Astrocyte of the cerebellum (primary cell): ENCODE measurements at regions not wholly inside any gene's neighbourhood (a gene's known extent, or its start where the extent isn't known, plus 50 kb on each side); places are given as distances from the start of the nearest gene placed in this dataset.

Source experiments
- DNase-seq: peaks from one replicate; pipeline ENCODE4 v3.0.0-alpha.2; 2011; ENCODE audit warnings: low read depth
- H3K4me3 ChIP-seq: 2 replicates; pipeline ENCODE4 v1.5.1; 2011; ENCODE audit warnings: mild to moderate bottlenecking, low read depth, low read length, moderate library complexity
- in situ Hi-C: cut with HindIII; loops from 2 replicates; pipeline ENCODE4 v1.10.0; 2017; ENCODE audit warnings: low sequenced_read_pairs
- TF ChIP-seq, protein P1 (sequence below): IDR thresholded peaks from 2 replicates; pipeline ENCODE4 v1.5.1; 2012; ENCODE audit warnings: low read length, low read depth, moderate library complexity, mild to moderate bottlenecking; ENCODE audit errors: missing control alignments

DNA sequence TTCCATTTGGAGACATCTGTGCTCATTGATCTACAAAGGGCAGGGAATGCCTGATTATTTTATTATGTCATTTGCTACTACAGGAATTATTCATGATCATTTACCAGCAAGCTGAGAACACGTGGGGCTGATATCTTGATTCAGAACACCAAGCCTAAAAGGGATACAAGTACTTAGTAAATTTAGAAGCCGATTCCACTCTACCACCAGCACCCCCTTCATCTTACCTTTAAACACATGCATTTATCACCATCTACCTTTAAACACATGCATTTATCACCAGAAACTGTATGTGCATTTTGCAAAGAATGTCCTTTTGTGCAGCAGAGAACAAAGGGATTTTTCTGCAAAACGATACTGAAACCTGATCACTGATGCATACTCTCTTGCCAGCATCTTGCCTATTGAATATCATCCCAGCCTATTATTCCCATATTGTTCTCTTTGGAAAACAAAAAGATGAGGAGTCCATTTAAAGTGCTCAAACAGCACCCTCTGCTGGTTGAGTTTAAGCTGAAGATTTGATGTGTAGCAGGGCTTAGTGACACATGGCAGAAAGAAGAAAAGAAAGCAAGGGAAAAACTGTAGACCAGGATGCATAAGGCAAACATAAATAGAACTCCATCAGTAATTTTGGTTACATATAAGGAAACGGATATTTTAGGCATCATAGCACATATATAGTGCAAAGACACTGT lies 132.6 kb upstream of the PLEKHG7 start:
- in situ Hi-C loops: no loop called here
- no peak overlapping the region for H3K4me3 ChIP-seq
- DNase-seq: peak; percentile 85

DNA sequence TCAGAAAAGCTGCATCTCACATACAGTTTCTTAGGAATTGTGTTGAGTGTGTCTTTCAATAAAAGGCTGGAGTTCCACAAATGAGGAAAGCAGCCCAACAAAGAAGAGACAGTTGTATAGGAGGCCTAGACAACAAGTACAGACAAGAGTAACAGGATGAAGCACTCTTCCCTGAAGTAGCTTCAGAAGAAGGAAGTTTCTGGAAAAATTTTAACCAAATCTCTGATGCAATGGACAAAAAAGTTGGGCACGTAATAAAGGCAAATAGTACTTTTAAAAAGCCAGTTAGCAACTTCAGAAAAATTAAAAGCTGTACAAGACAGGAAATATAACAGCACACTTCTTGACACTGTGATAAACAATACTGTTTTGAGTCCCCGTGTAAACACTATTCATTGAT lies 134.1 kb upstream of the PLEKHG7 start:
- TF ChIP-seq, protein P1, sequence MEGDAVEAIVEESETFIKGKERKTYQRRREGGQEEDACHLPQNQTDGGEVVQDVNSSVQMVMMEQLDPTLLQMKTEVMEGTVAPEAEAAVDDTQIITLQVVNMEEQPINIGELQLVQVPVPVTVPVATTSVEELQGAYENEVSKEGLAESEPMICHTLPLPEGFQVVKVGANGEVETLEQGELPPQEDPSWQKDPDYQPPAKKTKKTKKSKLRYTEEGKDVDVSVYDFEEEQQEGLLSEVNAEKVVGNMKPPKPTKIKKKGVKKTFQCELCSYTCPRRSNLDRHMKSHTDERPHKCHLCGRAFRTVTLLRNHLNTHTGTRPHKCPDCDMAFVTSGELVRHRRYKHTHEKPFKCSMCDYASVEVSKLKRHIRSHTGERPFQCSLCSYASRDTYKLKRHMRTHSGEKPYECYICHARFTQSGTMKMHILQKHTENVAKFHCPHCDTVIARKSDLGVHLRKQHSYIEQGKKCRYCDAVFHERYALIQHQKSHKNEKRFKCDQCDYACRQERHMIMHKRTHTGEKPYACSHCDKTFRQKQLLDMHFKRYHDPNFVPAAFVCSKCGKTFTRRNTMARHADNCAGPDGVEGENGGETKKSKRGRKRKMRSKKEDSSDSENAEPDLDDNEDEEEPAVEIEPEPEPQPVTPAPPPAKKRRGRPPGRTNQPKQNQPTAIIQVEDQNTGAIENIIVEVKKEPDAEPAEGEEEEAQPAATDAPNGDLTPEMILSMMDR: no peak
- in situ Hi-C loops: loop anchor here (5.0 kb wide), 1 partner anchor 1186 kb away; no protein-coding TSS in a partner anchor
- DNase-seq: no peak
- H3K4me3 ChIP-seq: no peak overlapping the region

More for the DNA sequence above, 132.6 kb upstream of the PLEKHG7 start:
- TF ChIP-seq, protein P1: peak; percentile 65

DNA sequence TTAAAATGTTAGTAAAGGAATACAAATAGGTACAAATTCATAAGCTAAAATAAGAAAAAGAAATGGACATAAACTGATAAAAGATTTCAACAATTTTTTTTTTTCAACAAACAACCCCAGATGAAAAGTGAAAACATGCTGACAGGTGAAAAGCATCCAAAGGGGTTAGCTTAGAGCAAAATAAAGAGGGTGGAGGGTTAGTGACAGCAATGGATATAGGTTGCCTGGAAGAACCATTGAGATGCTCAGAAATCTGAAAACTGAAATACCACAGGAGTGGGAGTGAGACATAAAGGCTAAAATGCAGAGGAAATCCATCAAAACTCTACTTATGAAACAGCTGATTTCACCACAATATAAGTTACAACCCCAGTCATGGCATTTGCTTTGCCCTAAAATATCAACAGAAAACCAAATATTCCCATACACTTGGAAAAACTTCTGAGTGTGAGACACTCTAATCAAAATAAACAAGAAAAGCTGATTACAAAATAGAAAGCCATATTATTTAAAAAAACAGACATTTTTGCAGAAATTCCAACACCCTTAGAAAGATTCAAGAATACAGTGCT lies 136.3 kb upstream of the PLEKHG7 start:
- in situ Hi-C loops: loop anchor here (5.0 kb wide), 1 partner anchor 1184 kb away; no protein-coding TSS in a partner anchor
- TF ChIP-seq, protein P1: no peak
- no peak overlapping the region for H3K4me3 ChIP-seq
- DNase-seq: no peak

DNA sequence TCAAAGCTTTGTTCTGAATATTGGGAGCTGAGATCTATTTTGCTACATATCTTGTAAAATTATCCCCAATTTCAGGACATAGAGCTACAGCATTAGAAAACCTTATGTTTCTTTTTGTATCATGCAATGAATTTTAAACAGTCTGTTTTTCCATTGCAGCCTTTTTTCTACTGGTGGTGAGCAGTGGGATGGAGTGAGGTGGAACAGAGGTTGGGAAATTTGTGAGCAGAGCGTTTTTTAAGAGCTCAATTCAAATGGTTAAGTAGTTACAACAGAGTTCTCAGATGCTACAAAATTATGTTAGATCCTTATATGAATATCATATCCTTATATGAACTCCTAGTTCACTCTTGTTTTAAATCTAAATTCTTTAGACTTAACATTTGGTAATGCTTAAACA lies 139.0 kb upstream of the PLEKHG7 start:
- no peak for DNase-seq
- TF ChIP-seq, protein P1: no peak
- in situ Hi-C loops: no loop called here
- no peak overlapping the region for H3K4me3 ChIP-seq

DNA sequence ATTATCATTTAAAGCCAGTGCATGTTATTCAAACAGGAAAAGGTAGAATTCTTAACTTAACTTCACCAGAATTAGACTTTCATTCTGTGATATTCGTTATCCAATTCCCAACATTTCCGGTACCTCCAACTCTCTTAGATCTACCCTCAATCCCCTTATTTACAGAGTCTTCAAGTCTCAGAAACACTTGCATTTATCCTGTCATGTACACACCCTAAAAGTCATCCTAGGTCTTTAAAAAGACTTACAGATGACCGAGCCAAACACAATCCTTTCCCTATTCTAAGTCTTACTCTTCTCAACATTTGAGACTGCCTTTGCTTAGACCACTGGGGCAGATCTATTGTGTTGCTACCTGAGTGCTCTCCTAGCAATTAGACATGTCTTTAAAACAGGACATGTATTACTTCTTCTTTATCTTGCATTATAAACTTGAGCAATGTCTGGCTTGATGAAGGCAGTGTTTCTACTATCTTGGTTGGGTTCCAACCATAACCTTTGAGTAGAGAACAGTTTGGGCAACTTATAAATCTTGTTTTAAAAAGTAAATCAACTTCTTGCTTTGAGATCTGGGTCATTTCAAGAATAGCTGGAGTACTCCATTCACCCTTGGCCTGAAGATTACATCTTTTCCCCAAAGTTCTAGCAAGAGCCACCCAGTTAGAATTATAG lies 140.6 kb upstream of the PLEKHG7 start:
- TF ChIP-seq, protein P1: no peak
- in situ Hi-C loops: no loop called here
- no peak for DNase-seq
- no peak overlapping the region for H3K4me3 ChIP-seq

DNA sequence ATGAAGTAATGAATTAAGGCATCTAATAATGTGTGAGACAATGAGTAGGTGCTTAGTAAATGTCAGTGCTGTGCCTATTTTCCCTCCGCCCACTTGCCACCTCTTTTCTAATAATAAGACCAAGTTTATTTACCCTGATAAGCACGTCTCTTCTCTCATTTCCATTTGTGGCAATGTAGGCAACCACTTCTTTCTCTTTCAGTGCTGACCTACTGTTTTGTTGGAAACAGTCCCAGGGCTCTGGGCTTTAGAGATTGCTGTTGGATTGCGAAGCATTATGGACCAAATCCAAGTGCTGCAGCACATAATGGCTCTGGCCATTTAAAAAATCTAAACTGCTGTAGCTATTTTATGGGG lies 141.3 kb upstream of the PLEKHG7 start:
- TF ChIP-seq, protein P1: no peak
- peak; percentile 98 for DNase-seq
- no peak overlapping the region for H3K4me3 ChIP-seq
- in situ Hi-C loops: no loop called here
